ENCODE measurements at regions not wholly inside any gene's neighbourhood (a gene's known extent, or its start where the extent isn't known, plus 50 kb on each side); places are given as distances from the start of the nearest gene placed in this dataset.

- no peak for TF ChIP-seq SIN3A (IDR thresholded peaks at IDR 0.05; ENCODE audit: borderline replicate concordance, insufficient read depth, low read length)
Observed at GRCh38 chr7:47104206-47104549, 477.7 kb downstream of the TNS3 start.

GRCh38 chr7:47103498-47104205, 478.3 kb downstream of the TNS3 start:
- TF ChIP-seq TAF1 (IDR thresholded peaks at IDR 0.05; ENCODE audit: borderline replicate concordance, insufficient read depth, low read length) (no peak), POLR2AphosphoS5 (IDR thresholded peaks at IDR 0.05; ENCODE audit: low read depth, low read length) (no peak), FOXP2 (optimal IDR thresholded peaks at IDR 0.05; ENCODE audit: borderline replicate concordance, extremely low read depth, extremely low read length, insufficient read depth) (no peak), REST (IDR thresholded peaks at IDR 0.05; ENCODE audit: insufficient read depth in 1 of 2, low read depth in 2 of 2, low read length in 2 of 2) (no peak), SIN3A (IDR thresholded peaks at IDR 0.05; ENCODE audit: borderline replicate concordance, insufficient read depth, low read length) (no peak)

GRCh38 chr7:47102331-47102841, 479.5 kb downstream of the TNS3 start:
- TF ChIP-seq SIN3A (IDR thresholded peaks at IDR 0.05; ENCODE audit: borderline replicate concordance, insufficient read depth, low read length) (no peak), FOXP2 (optimal IDR thresholded peaks at IDR 0.05; ENCODE audit: borderline replicate concordance, extremely low read depth, extremely low read length, insufficient read depth) (no peak), POLR2AphosphoS5 (IDR thresholded peaks at IDR 0.05; ENCODE audit: low read depth, low read length) (no peak), TAF1 (IDR thresholded peaks at IDR 0.05; ENCODE audit: borderline replicate concordance, insufficient read depth, low read length) (no peak), REST (IDR thresholded peaks at IDR 0.05; ENCODE audit: insufficient read depth in 1 of 2, low read depth in 2 of 2, low read length in 2 of 2) (no peak)

GRCh38 chr7:47100817-47101435, 481.0 kb downstream of the TNS3 start:
- 0 out of 2 replicates have a peak, but pooled peaks have one; percentile 24 for TF ChIP-seq TAF1 (IDR thresholded peaks at IDR 0.05; ENCODE audit: borderline replicate concordance, insufficient read depth, low read length)
- TF ChIP-seq REST (IDR thresholded peaks at IDR 0.05; ENCODE audit: insufficient read depth in 1 of 2, low read depth in 2 of 2, low read length in 2 of 2): no peak

- TF ChIP-seq TAF1 (IDR thresholded peaks at IDR 0.05; ENCODE audit: borderline replicate concordance, insufficient read depth, low read length): no peak
- TF ChIP-seq REST (IDR thresholded peaks at IDR 0.05; ENCODE audit: insufficient read depth in 1 of 2, low read depth in 2 of 2, low read length in 2 of 2): no peak
- no peak for TF ChIP-seq FOXP2 (optimal IDR thresholded peaks at IDR 0.05; ENCODE audit: borderline replicate concordance, extremely low read depth, extremely low read length, insufficient read depth)
- no peak for TF ChIP-seq SIN3A (IDR thresholded peaks at IDR 0.05; ENCODE audit: borderline replicate concordance, insufficient read depth, low read length)
- no peak for TF ChIP-seq POLR2AphosphoS5 (IDR thresholded peaks at IDR 0.05; ENCODE audit: low read depth, low read length)
Observed at GRCh38 chr7:47100148-47100816, 481.6 kb downstream of the TNS3 start.
